Large intestine (tissue), 3 donors: ENCODE measurements at regions not wholly inside any gene's neighbourhood (a gene's known extent, or its start where the extent isn't known, plus 50 kb on each side); places are given as distances from the start of the nearest gene placed in this dataset.

Experiments
- DNase-seq, 2 donors: peaks; one replicate each; pipeline versions ENCODE4 v3.0.0 to v3.0.0-alpha.2; 2013
- H3K27ac ChIP-seq: one replicate; pipeline ENCODE4 v1.5.1; 2013; ENCODE audit warnings: low read length
- H3K27me3 ChIP-seq: 2 replicates; pipeline ENCODE4 v1.6.1; 2013; ENCODE audit warnings: low read length; ENCODE audit not compliant: control insufficient read depth, insufficient read depth
- H3K36me3 ChIP-seq: 2 replicates; pipeline ENCODE4 v1.6.1; 2013; ENCODE audit warnings: low read length; ENCODE audit not compliant: control insufficient read depth, insufficient read depth
- H3K4me1 ChIP-seq: one replicate; pipeline ENCODE4 v1.6.1; 2013; ENCODE audit warnings: low read length; ENCODE audit not compliant: control insufficient read depth, insufficient read depth
- H3K4me3 ChIP-seq: one replicate; pipeline ENCODE4 v1.5.1; 2013; ENCODE audit warnings: low read length
- H3K9me3 ChIP-seq: one replicate; pipeline ENCODE4 v1.6.1; 2013; ENCODE audit warnings: mild to moderate bottlenecking, low read depth, low read length, moderate library complexity; ENCODE audit not compliant: control insufficient read depth
- WGBS: methylation state at CpG from one replicate; pipeline ENCODE4 v1.1.5; 2013; ENCODE audit warnings: low lambda C conversion rate; ENCODE audit not compliant: insufficient coverage; 5-methylcytosine and 5-hydroxymethylcytosine counted together

GRCh38 chr22:48346911-48347310 is 1480.8 kb downstream of the BRD1 start:
- H3K27ac ChIP-seq, result no peak overlapping the region
- no peak overlapping the region for H3K4me3 ChIP-seq
- no peaks in the 10 kb centered on the region for H3K36me3 ChIP-seq
- DNase-seq, result no peak
- no CpG with 5 or more reads among the region's 13 CpGs for WGBS
- H3K9me3 ChIP-seq, result no peaks in the 10 kb centered on the region
- H3K27me3 ChIP-seq, result no peaks in the 10 kb centered on the region
- H3K4me1 ChIP-seq, result no peaks in the 10 kb centered on the region

GRCh38 chr22:48346311-48346710 is 1481.4 kb downstream of the BRD1 start:
- Histone ChIP-seq H3K4me3 (no peak overlapping the region), H3K9me3 (no peaks in the 10 kb centered on the region), H3K27me3 (peaks cover 5% of the 10 kb centered on the region), H3K4me1 (no peaks in the 10 kb centered on the region), H3K36me3 (no peaks in the 10 kb centered on the region), H3K27ac (no peak overlapping the region)
- DNase-seq, result no peak
- no CpG with 5 or more reads among the region's 12 CpGs for WGBS

- no peaks in the 10 kb centered on the region for H3K4me1 ChIP-seq
- no peak overlapping the region for H3K4me3 ChIP-seq
- no CpG with 5 or more reads among the region's 14 CpGs for WGBS
These were observed 1482.0 kb downstream of the BRD1 start for GRCh38 chr22:48345631-48346030.

DNA sequence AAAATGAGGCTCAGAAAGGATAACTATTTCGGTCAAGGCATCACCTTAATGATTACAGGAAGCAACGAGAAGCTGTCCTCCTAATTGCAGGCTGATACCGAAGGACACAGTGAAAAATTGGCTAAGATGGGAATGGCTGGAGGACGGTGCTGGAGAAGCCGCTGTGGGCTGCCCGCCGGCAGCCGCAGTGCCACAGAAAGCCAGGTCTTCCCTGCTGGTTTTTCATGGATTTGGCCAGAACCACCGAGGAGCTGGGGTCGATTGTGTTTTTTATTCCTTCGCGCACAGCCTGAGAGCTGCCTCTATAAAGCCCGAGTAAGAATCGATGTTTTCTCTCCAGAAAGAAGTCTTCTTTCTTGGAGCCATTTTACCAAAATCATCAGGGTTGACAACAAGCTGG is 1484.2 kb downstream of the BRD1 start:
- peaks cover 17% of the 10 kb centered on the region for H3K27me3 ChIP-seq
- WGBS, result no CpG with 5 or more reads among the region's 14 CpGs
- H3K4me1 ChIP-seq, result no peaks in the 10 kb centered on the region

More at GRCh38 chr22:48345631-48346030, 1482.0 kb downstream of the BRD1 start:
- DNase-seq, result no peak
- Histone ChIP-seq H3K27ac (no peak overlapping the region), H3K9me3 (no peaks in the 10 kb centered on the region), H3K36me3 (no peaks in the 10 kb centered on the region), H3K27me3 (peaks cover 10% of the 10 kb centered on the region)

GRCh38 chr22:48342732-48343131 is 1484.9 kb downstream of the BRD1 start:
- Histone ChIP-seq H3K36me3 (no peaks in the 10 kb centered on the region), H3K4me1 (no peaks in the 10 kb centered on the region), H3K27me3 (peaks cover 17% of the 10 kb centered on the region), H3K4me3 (no peak overlapping the region), H3K27ac (no peak overlapping the region), H3K9me3 (no peaks in the 10 kb centered on the region)
- no CpG with 5 or more reads among the region's 4 CpGs for WGBS
- no peak for DNase-seq

More for the DNA sequence above, 1484.2 kb downstream of the BRD1 start:
- DNase-seq, result no peak
- Histone ChIP-seq H3K9me3 (no peaks in the 10 kb centered on the region), H3K36me3 (no peaks in the 10 kb centered on the region), H3K27ac (no peak overlapping the region), H3K4me3 (no peak overlapping the region)

DNA sequence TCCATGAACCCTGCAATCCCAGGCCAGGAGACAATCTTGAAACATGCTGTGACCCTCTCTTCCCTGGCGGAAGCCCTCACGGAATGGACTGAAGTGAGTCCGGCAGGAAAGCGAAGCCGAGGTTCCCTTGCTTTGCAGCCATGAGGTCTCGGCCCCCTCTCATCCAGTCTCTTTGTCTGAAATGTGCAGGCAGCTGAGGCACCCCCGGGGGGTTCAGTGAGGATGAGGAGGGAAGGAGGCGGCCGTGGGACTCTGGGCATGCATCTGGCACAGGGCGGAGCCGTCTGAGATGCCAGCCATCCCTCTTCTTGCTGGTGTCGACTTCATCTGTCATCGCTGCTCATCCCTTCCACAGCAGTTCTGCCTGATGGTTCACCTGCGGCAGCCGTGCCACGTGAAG is 1485.7 kb downstream of the BRD1 start:
- Histone ChIP-seq H3K9me3 (no peaks in the 10 kb centered on the region), H3K36me3 (no peaks in the 10 kb centered on the region), H3K27me3 (peaks cover 17% of the 10 kb centered on the region), H3K4me3 (no peak overlapping the region), H3K4me1 (no peaks in the 10 kb centered on the region), H3K27ac (no peak overlapping the region)
- WGBS, result no CpG with 5 or more reads among the region's 16 CpGs
- DNase-seq, result no peak

DNA sequence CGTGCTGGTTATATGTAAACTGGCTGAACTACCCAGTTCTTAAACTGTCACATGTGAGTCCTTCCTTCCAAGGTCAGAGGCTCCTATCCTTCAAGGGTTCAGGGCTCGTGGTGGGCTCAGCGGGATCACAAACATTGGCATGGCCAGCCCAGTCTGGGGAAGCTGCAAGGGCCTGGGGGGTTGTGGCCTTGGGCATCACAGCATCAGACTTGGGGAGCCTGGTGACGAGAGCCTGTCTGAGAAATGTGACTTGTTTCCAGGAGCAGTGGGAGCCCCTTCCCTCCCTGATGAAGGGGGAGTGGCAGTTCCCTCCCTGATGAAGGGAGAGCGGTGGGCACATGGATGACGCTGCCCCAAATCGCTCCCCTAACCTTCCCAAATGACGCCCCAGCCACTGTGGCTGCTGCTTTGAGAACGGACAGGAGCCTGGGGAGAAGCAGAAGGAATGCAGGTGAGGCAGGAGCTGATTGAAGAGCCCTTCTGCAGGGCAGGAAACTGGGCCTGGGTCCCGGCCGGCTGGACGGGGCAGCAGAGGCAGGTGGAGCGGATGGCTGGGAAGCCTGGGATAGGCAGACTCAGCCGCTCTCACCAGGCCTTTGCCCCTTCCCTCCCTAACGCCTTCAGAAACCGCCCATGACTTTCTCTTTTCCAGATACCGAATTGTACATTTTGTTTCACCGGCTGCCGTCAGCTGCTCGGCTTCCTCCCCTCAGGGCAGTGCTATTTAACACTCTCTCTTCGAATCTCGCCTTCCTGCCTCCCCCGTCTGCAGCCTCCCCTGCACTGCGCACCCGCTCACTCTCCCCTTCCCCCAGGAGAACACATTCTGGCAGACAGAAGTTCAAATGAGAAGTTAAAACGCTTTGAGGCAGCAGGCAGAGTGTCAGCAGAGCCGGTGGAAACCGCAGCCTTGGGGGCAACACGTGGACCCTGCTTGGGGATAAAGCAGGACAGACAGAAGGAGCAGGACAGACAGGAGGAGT is 1486.7 kb downstream of the BRD1 start:
- Histone ChIP-seq H3K9me3 (no peaks in the 10 kb centered on the region), H3K27me3 (peaks cover 17% of the 10 kb centered on the region), H3K27ac (no peak overlapping the region), H3K4me3 (no peak overlapping the region), H3K4me1 (no peaks in the 10 kb centered on the region), H3K36me3 (no peaks in the 10 kb centered on the region)
- 13% methylated on average over 3 of the region's 29 CpGs for WGBS
- no peak for DNase-seq

- no peak for DNase-seq
These were observed 1487.5 kb downstream of the BRD1 start for GRCh38 chr22:48340191-48340590.

GRCh38 chr22:48338793-48339705 is 1488.6 kb downstream of the BRD1 start:
- H3K36me3 ChIP-seq, result no peaks in the 10 kb centered on the region
- DNase-seq, result no peak
- peaks cover 17% of the 10 kb centered on the region for H3K27me3 ChIP-seq
- 67% methylated on average over 1 of the region's 20 CpGs for WGBS
- no peak overlapping the region for H3K27ac ChIP-seq
- no peak overlapping the region for H3K4me3 ChIP-seq
- H3K4me1 ChIP-seq, result peaks cover 3% of the 10 kb centered on the region
- H3K9me3 ChIP-seq, result no peaks in the 10 kb centered on the region

More at GRCh38 chr22:48340191-48340590, 1487.5 kb downstream of the BRD1 start:
- no peaks in the 10 kb centered on the region for H3K9me3 ChIP-seq
- no peak overlapping the region for H3K4me3 ChIP-seq
- peaks cover 17% of the 10 kb centered on the region for H3K27me3 ChIP-seq
- peaks cover 3% of the 10 kb centered on the region for H3K4me1 ChIP-seq
- no CpG with 5 or more reads among the region's 10 CpGs for WGBS
- H3K36me3 ChIP-seq, result no peaks in the 10 kb centered on the region
- H3K27ac ChIP-seq, result no peak overlapping the region
